Stomach (tissue), 4 donors: ENCODE measurements at regions not wholly inside any gene's neighbourhood (a gene's known extent, or its start where the extent isn't known, plus 50 kb on each side); places are given as distances from the start of the nearest gene placed in this dataset.

Experiments used
- POLR2AphosphoS5 ChIP-seq, 3 donors: sonication (generic); formaldehyde crosslinking; IDR thresholded peaks; one replicate each; pipeline ENCODE4 v1.6.1; 2016; ENCODE audit warnings: antibody characterized with exemption in 3 of 3
- TF ChIP-seq, protein P1 (sequence below), 7 experiments: fragments of 450-650 bp in 4 of 7; fragments of 200-600 bp in 3 of 7; sonication (generic) in 3 of 7; IDR thresholded peaks; one replicate each; pipeline ENCODE4 v1.5.1; 2016 to 2019; ENCODE audit warnings: antibody characterized with exemption in 7 of 7, control low read depth in 2 of 7, mild to moderate bottlenecking in 1 of 7

DNA sequence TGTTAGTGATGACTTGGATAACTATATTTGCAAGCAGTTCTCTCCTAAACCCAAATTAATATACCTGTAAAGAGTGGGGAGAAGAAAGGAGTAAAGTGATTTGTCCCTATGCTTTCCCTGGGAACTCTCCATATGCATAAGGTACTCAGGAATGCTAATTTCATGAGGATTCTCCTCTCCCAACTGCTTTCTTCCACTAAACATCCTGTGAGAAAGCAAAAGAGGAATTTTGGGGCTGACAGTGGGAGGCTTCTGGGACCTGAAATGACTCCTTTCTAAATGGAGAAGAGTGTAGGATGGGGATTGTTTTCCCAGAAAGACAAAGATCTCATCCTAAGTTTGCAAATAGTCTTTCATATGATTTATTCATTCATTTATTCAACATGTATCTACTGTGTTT is 250.5 kb downstream of the TDRD3 start:
- TF ChIP-seq, protein P1, sequence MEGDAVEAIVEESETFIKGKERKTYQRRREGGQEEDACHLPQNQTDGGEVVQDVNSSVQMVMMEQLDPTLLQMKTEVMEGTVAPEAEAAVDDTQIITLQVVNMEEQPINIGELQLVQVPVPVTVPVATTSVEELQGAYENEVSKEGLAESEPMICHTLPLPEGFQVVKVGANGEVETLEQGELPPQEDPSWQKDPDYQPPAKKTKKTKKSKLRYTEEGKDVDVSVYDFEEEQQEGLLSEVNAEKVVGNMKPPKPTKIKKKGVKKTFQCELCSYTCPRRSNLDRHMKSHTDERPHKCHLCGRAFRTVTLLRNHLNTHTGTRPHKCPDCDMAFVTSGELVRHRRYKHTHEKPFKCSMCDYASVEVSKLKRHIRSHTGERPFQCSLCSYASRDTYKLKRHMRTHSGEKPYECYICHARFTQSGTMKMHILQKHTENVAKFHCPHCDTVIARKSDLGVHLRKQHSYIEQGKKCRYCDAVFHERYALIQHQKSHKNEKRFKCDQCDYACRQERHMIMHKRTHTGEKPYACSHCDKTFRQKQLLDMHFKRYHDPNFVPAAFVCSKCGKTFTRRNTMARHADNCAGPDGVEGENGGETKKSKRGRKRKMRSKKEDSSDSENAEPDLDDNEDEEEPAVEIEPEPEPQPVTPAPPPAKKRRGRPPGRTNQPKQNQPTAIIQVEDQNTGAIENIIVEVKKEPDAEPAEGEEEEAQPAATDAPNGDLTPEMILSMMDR (IDR thresholded peaks at IDR 0.05) = no peak
- no peak for TF ChIP-seq POLR2AphosphoS5 (IDR thresholded peaks at IDR 0.05)
